Karpas-422 (cell line): ENCODE measurements at regions not wholly inside any gene's neighbourhood (a gene's known extent, or its start where the extent isn't known, plus 50 kb on each side); places are given as distances from the start of the nearest gene placed in this dataset.
"Not testable (repeated sequence)": the region's sequence is repeated elsewhere in the genome, so short reads cannot be mapped to it uniquely, and the experiment has no call there.

Source experiments
- DNase-seq: peaks from one replicate; pipeline ENCODE4 v3.0.0-alpha.2; 2015
- H2AFZ ChIP-seq: fragments of 200-600 bp; sonication (generic); 2 replicates; pipeline ENCODE4 v1.6.1; 2014; ENCODE audit warnings: antibody characterized with exemption, low read length, mixed read lengths
- H3K27ac ChIP-seq: fragments of 200-600 bp; sonication (generic); 2 replicates; pipeline ENCODE4 v1.5.1; 2014; ENCODE audit warnings: mild to moderate bottlenecking, low read length, moderate library complexity
- H3K27me3 ChIP-seq: fragments of 200-600 bp; sonication (generic); 2 replicates; pipeline ENCODE4 v1.6.1; 2014; ENCODE audit warnings: low read length, mixed read lengths
- H3K36me3 ChIP-seq: fragments of 200-600 bp; sonication (generic); 2 replicates; pipeline ENCODE4 v1.6.1; 2014; ENCODE audit warnings: low read length, mixed read lengths; ENCODE audit not compliant: insufficient read depth
- H3K4me1 ChIP-seq: fragments of 200-600 bp; sonication (generic); 2 replicates; pipeline ENCODE4 v1.6.1; 2014; ENCODE audit warnings: mild to moderate bottlenecking, low read length, mixed read lengths
- H3K4me2 ChIP-seq: fragments of 200-600 bp; sonication (generic); 2 replicates; pipeline ENCODE4 v1.6.1; 2014; ENCODE audit warnings: low read length, low read depth, mild to moderate bottlenecking; ENCODE audit not compliant: poor library complexity, severe bottlenecking
- H3K4me3 ChIP-seq: fragments of 200-600 bp; sonication (generic); 2 replicates; pipeline ENCODE4 v1.5.1; 2014; ENCODE audit warnings: mild to moderate bottlenecking, antibody characterized with exemption, low read length, mixed read lengths
- H3K79me2 ChIP-seq: fragments of 200-600 bp; sonication (generic); 2 replicates; pipeline ENCODE4 v1.6.1; 2014; ENCODE audit warnings: mild to moderate bottlenecking, low read length, mixed read lengths
- H3K9ac ChIP-seq: fragments of 200-600 bp; sonication (generic); 2 replicates; pipeline ENCODE4 v1.6.0; 2014; ENCODE audit warnings: low read length
- H3K9me2 ChIP-seq: fragments of 200-600 bp; sonication (generic), shearing (Covaris generic); replicated peaks from 2 replicates; pipeline ENCODE4 v1.6.0; 2014; ENCODE audit warnings: mild to moderate bottlenecking, low read length, moderate library complexity; ENCODE audit not compliant: insufficient read depth
- H3K9me3 ChIP-seq: fragments of 300-700, 200-600 bp; sonication (generic); 2 replicates; pipeline ENCODE4 v1.6.1; 2014; ENCODE audit warnings: low read length, mixed read lengths
- H4K20me1 ChIP-seq: fragments of 200-600 bp; sonication (generic); 2 replicates; pipeline ENCODE4 v1.6.1; 2014; ENCODE audit warnings: mild to moderate bottlenecking, antibody characterized with exemption, low read length, low read depth; ENCODE audit not compliant: insufficient read depth

- not testable (repeated sequence) for H3K27me3 ChIP-seq, H3K9me3 ChIP-seq, H3K9me2 ChIP-seq, H3K79me2 ChIP-seq, H3K4me2 ChIP-seq, H3K9ac ChIP-seq, H3K36me3 ChIP-seq, H4K20me1 ChIP-seq, H2AFZ ChIP-seq, DNase-seq, H3K27ac ChIP-seq, H3K4me1 ChIP-seq, H3K4me3 ChIP-seq
Observed at GRCh38 chr2:134063916-134064315, 190.0 kb upstream of the MGAT5 start.

DNA sequence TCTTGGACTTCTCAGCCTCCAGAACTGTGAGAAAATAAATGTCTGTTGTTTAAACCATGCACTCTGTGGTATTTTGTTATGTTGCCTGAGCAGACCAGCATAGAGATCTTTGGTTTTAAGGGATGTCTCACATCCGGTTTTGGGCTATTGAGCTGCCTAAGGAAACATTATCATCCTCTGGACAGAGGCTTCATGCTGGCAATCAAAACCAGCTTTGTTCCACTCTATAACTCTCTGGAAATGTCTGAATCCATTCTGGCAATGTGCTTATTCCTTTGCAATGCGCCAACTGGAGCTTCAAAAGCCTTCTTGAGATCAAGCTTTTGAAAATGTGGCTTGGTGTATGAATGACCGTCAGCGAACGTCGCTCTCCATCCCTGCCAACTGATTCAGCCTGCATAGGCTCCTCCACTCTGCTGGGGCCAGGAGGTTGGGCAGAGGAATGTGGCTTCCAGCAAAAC lies 183.6 kb upstream of the MGAT5 start:
- no peak overlapping the region for H2AFZ ChIP-seq
- H3K9me2 ChIP-seq, result no peaks in the 10 kb centered on the region
- no peaks in the 10 kb centered on the region for H3K9me3 ChIP-seq
- DNase-seq, result no peak
- no peak overlapping the region for H3K4me3 ChIP-seq
- H4K20me1 ChIP-seq, result no peaks in the 10 kb centered on the region
- H3K36me3 ChIP-seq, result no peaks in the 10 kb centered on the region
- no peak overlapping the region for H3K27ac ChIP-seq
- no peak overlapping the region for H3K4me2 ChIP-seq
- H3K9ac ChIP-seq, result no peak overlapping the region
- no peaks in the 10 kb centered on the region for H3K79me2 ChIP-seq
- H3K27me3 ChIP-seq, result no peaks in the 10 kb centered on the region
- H3K4me1 ChIP-seq, result no peaks in the 10 kb centered on the region

GRCh38 chr2:134072341-134072740 lies 181.5 kb upstream of the MGAT5 start:
- H4K20me1 ChIP-seq, result no peaks in the 10 kb centered on the region
- no peaks in the 10 kb centered on the region for H3K27me3 ChIP-seq
- no peaks in the 10 kb centered on the region for H3K4me1 ChIP-seq
- no peak overlapping the region for H2AFZ ChIP-seq
- no peaks in the 10 kb centered on the region for H3K9me3 ChIP-seq
- H3K9ac ChIP-seq, result no peak overlapping the region
- no peaks in the 10 kb centered on the region for H3K36me3 ChIP-seq
- H3K4me2 ChIP-seq, result no peak overlapping the region
- H3K79me2 ChIP-seq, result no peaks in the 10 kb centered on the region
- no peak overlapping the region for H3K27ac ChIP-seq
- no peaks in the 10 kb centered on the region for H3K9me2 ChIP-seq
- no peak overlapping the region for H3K4me3 ChIP-seq
- DNase-seq, result no peak

- Histone ChIP-seq H3K9me2 (no peaks in the 10 kb centered on the region), H4K20me1 (no peaks in the 10 kb centered on the region), H3K4me2 (no peak overlapping the region), H3K4me3 (no peak overlapping the region), H3K9ac (no peak overlapping the region), H3K4me1 (no peaks in the 10 kb centered on the region), H3K27ac (no peak overlapping the region), H3K27me3 (no peaks in the 10 kb centered on the region), H3K36me3 (no peaks in the 10 kb centered on the region), H3K9me3 (no peaks in the 10 kb centered on the region), H2AFZ (no peak overlapping the region), H3K79me2 (no peaks in the 10 kb centered on the region)
- no peak for DNase-seq
Observed at GRCh38 chr2:134073023-134073422, 180.8 kb upstream of the MGAT5 start.

DNA sequence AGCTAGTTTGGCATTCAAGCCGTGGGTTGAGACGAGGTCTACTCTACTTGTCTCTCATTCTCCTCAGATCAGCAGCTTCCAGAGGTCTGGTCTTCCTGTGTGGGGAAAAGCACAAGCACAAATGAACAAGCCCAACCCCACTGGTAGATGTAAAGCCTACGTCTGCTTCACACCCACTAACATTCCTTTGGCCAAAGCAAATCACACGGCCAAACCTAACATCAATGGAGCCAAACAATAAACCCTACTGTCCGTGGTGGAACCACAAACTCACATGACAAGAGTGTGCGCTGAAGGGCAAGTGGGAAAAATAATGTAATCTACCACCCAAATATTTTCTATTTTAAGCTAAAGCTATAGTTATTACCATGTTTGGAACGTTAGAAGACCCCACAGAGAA lies 179.3 kb upstream of the MGAT5 start:
- Histone ChIP-seq H3K9me3 (no peaks in the 10 kb centered on the region), H2AFZ (no peak overlapping the region), H3K36me3 (no peaks in the 10 kb centered on the region), H3K9ac (no peak overlapping the region), H3K27ac (no peak overlapping the region), H3K4me3 (no peak overlapping the region), H3K9me2 (no peaks in the 10 kb centered on the region), H4K20me1 (no peaks in the 10 kb centered on the region), H3K4me1 (no peaks in the 10 kb centered on the region), H3K4me2 (no peak overlapping the region), H3K27me3 (no peaks in the 10 kb centered on the region), H3K79me2 (no peaks in the 10 kb centered on the region)
- DNase-seq, result no peak

DNA sequence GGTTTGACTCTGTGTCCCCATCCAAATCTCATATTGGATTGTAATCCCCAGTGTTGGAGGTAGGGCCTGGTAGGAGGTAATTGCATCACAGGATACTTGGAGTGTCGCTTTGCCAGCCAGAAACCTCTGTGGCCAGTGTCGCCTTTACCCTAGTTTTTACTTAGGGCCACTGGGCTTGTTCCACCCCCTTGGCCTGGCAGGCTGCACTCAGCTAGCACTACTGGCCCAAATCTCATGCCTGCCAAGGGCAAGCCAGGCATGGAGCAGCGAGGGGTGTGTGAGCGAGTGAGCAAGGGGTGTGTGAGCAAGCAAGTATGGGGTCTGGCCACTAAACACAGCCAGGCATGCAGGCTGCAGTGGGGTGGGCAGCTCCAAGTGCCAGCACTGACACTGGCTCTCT lies 178.7 kb upstream of the MGAT5 start:
- Histone ChIP-seq H3K4me1 (no peaks in the 10 kb centered on the region), H3K4me2 (no peak overlapping the region), H3K27me3 (no peaks in the 10 kb centered on the region), H3K9me3 (no peaks in the 10 kb centered on the region), H3K36me3 (no peaks in the 10 kb centered on the region), H3K79me2 (no peaks in the 10 kb centered on the region), H3K4me3 (no peak overlapping the region), H3K9me2 (no peaks in the 10 kb centered on the region), H3K27ac (no peak overlapping the region), H3K9ac (no peak overlapping the region), H4K20me1 (no peaks in the 10 kb centered on the region), H2AFZ (no peak overlapping the region)
- no peak for DNase-seq

DNA sequence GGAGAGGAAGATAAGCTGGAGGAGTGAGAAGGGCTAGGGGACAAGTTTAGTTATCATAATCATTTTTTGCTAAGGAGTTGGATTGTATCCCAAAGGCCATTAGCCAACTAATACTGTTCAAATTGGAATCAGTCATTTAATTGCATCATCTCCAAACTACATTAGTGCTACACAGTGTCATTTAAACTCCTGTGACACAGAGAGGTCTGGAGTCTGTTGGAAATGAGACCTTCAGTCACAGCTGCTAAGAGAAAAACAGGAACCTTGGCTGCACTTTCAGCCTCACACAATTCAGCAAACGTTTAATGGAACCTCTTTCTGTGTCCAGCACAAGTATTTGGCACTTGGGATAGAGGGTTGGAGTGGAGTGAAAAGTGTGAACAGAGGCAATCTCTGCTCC lies 175.5 kb upstream of the MGAT5 start:
- no peak overlapping the region for H3K4me3 ChIP-seq
- no peaks in the 10 kb centered on the region for H3K27me3 ChIP-seq
- H3K9ac ChIP-seq, result no peak overlapping the region
- no peak overlapping the region for H2AFZ ChIP-seq
- no peak for DNase-seq
- no peak overlapping the region for H3K27ac ChIP-seq
- no peaks in the 10 kb centered on the region for H3K9me3 ChIP-seq
- H3K79me2 ChIP-seq, result no peaks in the 10 kb centered on the region
- H3K36me3 ChIP-seq, result no peaks in the 10 kb centered on the region
- no peaks in the 10 kb centered on the region for H4K20me1 ChIP-seq
- no peak overlapping the region for H3K4me2 ChIP-seq
- no peaks in the 10 kb centered on the region for H3K9me2 ChIP-seq
- H3K4me1 ChIP-seq, result no peaks in the 10 kb centered on the region

GRCh38 chr2:134079373-134079772 lies 174.5 kb upstream of the MGAT5 start:
- no peak for DNase-seq
- no peaks in the 10 kb centered on the region for H3K36me3 ChIP-seq

More at GRCh38 chr2:134079373-134079772, 174.5 kb upstream of the MGAT5 start:
- Histone ChIP-seq H3K27ac (no peak overlapping the region), H4K20me1 (no peaks in the 10 kb centered on the region), H3K9me2 (no peaks in the 10 kb centered on the region), H3K4me2 (no peak overlapping the region), H3K4me1 (no peaks in the 10 kb centered on the region), H3K9ac (no peak overlapping the region), H2AFZ (no peak overlapping the region), H3K4me3 (no peak overlapping the region), H3K27me3 (no peaks in the 10 kb centered on the region), H3K79me2 (no peaks in the 10 kb centered on the region), H3K9me3 (no peaks in the 10 kb centered on the region)
